GM13976 (cell line): ENCODE measurements at regions not wholly inside any gene's neighbourhood (a gene's known extent, or its start where the extent isn't known, plus 50 kb on each side); places are given as distances from the start of the nearest gene placed in this dataset.

Experiments
- DNase-seq: peaks from one replicate; pipeline ENCODE4 v3.0.0; 2012; ENCODE audit warnings: low spot score
- in situ Hi-C: fragments of 300-500 bp; cut with MboI; formaldehyde crosslinking; loops from one replicate; pipeline ENCODE4 v1.12.0; 2022; ENCODE audit warnings: low sequenced_read_pairs, mixed read lengths, inconsistent platforms; ENCODE audit not compliant: unreplicated experiment
- TF ChIP-seq, protein P1 (sequence below): IDR thresholded peaks from 2 replicates; pipeline ENCODE4 v1.5.1; 2012; ENCODE audit warnings: borderline replicate concordance, mild to moderate bottlenecking; ENCODE audit not compliant: insufficient read depth; ENCODE audit errors: extremely low read depth, missing control alignments, control extremely low read depth

DNA sequence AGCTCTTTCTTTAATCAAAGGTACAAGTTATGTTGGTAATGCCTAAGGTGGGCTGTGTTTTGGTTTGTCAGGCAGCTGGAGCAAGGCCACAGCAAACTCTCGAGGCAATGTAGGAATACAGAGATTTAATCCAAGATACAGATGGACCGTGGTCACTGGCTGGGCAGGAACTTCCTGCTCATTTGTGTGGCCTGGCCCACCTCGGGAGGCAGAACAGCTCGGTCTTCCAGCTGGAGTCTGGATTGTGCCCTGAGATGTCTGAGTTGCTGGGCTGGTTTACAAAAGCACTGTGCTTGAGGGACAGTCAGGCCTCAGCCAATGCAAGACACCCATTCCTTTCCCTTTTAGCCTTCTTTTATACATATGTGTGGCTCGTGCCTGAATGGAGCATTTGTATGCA is 506.1 kb upstream of the SALL3 start:
- no peak for DNase-seq
- in situ Hi-C loops, result no loop called here
- TF ChIP-seq, protein P1, sequence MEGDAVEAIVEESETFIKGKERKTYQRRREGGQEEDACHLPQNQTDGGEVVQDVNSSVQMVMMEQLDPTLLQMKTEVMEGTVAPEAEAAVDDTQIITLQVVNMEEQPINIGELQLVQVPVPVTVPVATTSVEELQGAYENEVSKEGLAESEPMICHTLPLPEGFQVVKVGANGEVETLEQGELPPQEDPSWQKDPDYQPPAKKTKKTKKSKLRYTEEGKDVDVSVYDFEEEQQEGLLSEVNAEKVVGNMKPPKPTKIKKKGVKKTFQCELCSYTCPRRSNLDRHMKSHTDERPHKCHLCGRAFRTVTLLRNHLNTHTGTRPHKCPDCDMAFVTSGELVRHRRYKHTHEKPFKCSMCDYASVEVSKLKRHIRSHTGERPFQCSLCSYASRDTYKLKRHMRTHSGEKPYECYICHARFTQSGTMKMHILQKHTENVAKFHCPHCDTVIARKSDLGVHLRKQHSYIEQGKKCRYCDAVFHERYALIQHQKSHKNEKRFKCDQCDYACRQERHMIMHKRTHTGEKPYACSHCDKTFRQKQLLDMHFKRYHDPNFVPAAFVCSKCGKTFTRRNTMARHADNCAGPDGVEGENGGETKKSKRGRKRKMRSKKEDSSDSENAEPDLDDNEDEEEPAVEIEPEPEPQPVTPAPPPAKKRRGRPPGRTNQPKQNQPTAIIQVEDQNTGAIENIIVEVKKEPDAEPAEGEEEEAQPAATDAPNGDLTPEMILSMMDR, result no peak

DNA sequence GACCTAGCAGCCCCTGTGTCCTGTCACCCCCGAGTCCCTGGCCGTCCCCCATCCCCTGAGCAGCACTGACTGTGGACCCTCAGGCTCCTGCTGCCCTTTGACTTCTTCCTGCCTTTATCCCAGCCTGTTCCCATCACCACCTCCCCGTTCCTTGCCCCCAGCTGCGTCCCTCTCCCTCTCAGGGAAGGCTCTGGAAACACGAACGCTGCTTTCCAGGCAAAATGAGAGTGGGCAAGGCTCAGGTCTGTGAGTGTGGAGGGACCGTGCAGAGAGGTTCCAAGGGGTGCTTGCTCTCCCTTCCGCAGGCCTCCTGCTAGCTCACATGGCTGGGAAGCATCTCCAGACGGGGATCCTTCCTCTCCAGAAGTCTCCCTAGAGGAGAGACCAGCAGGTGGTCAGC is 501.8 kb upstream of the SALL3 start:
- in situ Hi-C loops, result no loop called here
- DNase-seq, result no peak

DNA sequence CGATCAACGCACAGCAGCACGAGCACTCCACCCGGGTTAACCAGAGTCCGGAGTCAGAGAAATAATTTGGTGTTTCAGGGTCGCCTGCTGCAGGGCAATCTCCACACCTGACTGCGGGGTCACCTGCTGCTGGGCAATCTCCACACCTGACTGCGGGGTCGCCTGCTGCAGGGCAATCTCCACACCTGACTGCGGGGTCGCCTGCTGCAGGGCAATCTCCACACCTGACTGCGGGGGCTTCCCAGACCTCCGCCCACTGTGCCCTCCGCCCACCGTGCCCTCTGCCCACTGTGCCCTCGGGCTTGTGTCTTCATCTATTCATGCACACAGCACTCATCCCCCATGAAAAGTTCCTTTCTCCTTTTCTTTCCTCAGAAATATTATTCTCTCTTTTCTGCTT is 500.2 kb upstream of the SALL3 start:
- DNase-seq, result no peak
- in situ Hi-C loops, result no loop called here
- TF ChIP-seq, protein P1, result no peak

More for the DNA sequence above, 501.8 kb upstream of the SALL3 start:
- TF ChIP-seq, protein P1, result no peak

DNA sequence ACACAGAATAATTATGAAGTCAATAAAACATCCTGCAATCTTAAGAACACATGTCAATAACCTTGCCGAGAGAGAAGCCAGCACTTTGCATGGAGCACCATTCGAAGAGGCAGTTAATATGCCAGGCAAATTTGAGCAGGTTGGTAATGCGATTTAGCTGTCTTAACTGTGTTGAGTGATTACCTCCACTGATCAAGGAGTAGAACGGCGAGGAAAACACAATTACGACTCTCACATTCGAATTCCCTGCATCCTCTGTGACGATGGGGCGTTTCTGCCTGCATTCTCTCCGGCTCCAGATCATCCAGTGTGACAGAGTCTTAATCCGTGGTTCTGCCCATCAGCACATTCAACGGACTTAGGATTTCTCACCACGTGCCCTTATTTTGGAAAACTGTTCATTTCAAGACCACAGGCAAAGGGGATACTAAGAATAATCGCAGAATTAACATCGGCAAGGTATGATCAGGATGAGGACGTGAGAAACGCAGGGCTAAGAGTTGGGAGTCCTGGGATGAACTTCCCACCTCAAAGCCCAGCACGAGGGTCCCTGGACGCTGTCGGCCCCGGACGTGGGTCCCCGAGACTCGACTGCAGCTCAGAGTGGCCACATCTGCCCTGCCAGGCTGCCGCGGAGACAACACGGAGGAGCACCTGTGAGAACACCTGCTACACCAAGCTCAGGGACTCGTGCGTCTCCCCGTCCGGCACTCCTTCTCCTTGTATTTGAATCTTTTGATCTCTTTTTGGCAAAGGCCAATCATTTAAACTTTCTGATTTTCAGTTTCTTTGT is 499.2 kb upstream of the SALL3 start:
- in situ Hi-C loops, result no loop called here
- no peak for DNase-seq
- TF ChIP-seq, protein P1, result no peak

DNA sequence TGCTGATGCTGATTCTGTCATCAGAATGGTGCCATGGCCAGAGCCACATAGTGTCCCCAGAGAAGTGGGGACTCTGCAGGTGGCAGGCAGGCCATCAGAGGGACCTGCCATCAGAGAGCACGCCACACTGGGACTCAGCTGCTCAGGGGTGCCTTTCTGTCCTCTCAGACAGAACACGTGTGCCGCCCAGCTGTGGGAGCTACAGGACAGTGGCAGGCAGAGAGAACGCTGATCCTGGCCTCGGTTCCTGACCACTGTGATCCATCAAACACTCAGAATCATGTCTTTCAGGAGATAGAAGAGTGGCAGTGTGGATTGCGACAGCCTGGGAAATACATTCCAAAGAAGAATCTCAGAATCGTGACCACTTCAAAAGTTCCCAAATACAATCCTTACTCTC is 497.2 kb upstream of the SALL3 start:
- in situ Hi-C loops, result no loop called here
- DNase-seq, result no peak
- TF ChIP-seq, protein P1, result no peak

DNA sequence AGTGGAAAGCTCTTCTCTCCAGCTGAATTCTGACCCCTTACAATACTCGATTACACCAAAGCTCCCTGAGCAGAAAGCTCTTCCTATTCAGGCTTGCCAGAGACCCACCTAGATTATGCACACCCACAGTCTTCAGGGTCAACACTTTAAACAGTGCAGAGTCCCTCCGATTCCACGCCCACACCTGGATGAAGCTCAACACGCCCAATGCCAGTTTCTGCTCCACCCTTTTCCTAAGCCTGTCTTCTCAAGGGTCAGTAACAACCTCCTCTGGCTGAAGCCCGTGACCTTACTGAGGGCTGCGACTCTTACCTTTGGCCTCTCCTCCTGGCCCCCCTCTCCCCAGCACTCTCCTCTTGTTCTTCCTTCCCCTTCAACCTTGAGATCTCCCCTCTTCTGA is 492.0 kb upstream of the SALL3 start:
- in situ Hi-C loops, result no loop called here
- TF ChIP-seq, protein P1, result no peak
- DNase-seq, result no peak
